Activated CD8-positive, alpha-beta memory T cell treated with anti-CD3 and anti-CD28 coated beads, Interleukin-2, amount 10 ng/mL, durations not matched to agents 7 days and 5 days (primary cell): ENCODE measurements at regions not wholly inside any gene's neighbourhood (a gene's known extent, or its start where the extent isn't known, plus 50 kb on each side); places are given as distances from the start of the nearest gene placed in this dataset.

Experiments used
- ATAC-seq: fragments of 150-1000 bp; cut with Tn5 transposase; one replicate; pipeline ENCODE4 v1.10.0; 2021; ENCODE audit warnings: moderate library complexity
- CTCF ChIA-PET: fragments of 350-600 bp; sonication (Branson Sonifier 250); formaldehyde crosslinking; loops from one replicate; lab custom pipeline; 2021; ENCODE audit warnings: antibody characterized with exemption; lab: Charles Lee
- DNase-seq: peaks from one replicate; pipeline ENCODE4 v3.0.0-alpha.2; 2020
- H3K27ac Mint-ChIP-seq: one replicate; pipeline ENCODE4 v1.8.0; 2021; ENCODE audit warnings: mild to moderate bottlenecking, mixed read lengths
- H3K27me3 Mint-ChIP-seq: one replicate; pipeline ENCODE4 v1.8.0; 2021; ENCODE audit warnings: mixed read lengths
- H3K36me3 Mint-ChIP-seq: one replicate; pipeline ENCODE4 v1.8.0; 2021; ENCODE audit warnings: mild to moderate bottlenecking, mixed read lengths
- H3K4me1 Mint-ChIP-seq: one replicate; pipeline ENCODE4 v1.8.0; 2021; ENCODE audit warnings: mixed read lengths
- H3K4me3 Mint-ChIP-seq: one replicate; pipeline ENCODE4 v1.8.0; 2021; ENCODE audit warnings: mild to moderate bottlenecking, moderate library complexity, mixed read lengths
- H3K9me3 Mint-ChIP-seq: one replicate; pipeline ENCODE4 v1.8.0; 2022; ENCODE audit warnings: low read depth, mixed read lengths

- ATAC-seq, result no peak
- CTCF ChIA-PET, result interaction anchor here (1.0 to 3.8 kb wide), 4 partner anchors 33 to 243 kb away, joined by 3 to 25 read pairs (median 5); no protein-coding TSS in a partner anchor
- H3K4me3 Mint-ChIP-seq, result no peak overlapping the region
Measured at GRCh38 chr1:181430015-181430885, 53.1 kb upstream of the CACNA1E start.

More at GRCh38 chr1:181430015-181430885, 53.1 kb upstream of the CACNA1E start:
- Mint-ChIP-seq H3K4me1 (no peaks in the 10 kb centered on the region), H3K9me3 (no peaks in the 10 kb centered on the region), H3K27ac (no peak overlapping the region), H3K27me3 (peaks cover 23% of the 10 kb centered on the region), H3K36me3 (no peaks in the 10 kb centered on the region)
- no peak for DNase-seq
